ENCODE measurements at regions not wholly inside any gene's neighbourhood (a gene's known extent, or its start where the extent isn't known, plus 50 kb on each side); places are given as distances from the start of the nearest gene placed in this dataset.

- no peak for DNase-seq
These were observed 461.3 kb upstream of the DCC start for GRCh38 chr18:51878724-51879123.

- DNase-seq = no peak
These were observed 460.7 kb upstream of the DCC start for GRCh38 chr18:51879329-51879728.

GRCh38 chr18:51881394-51881793, 458.6 kb upstream of the DCC start:
- DNase-seq = no peak

- no peak for DNase-seq
These were observed 456.0 kb upstream of the DCC start for GRCh38 chr18:51884039-51884438.

DNA sequence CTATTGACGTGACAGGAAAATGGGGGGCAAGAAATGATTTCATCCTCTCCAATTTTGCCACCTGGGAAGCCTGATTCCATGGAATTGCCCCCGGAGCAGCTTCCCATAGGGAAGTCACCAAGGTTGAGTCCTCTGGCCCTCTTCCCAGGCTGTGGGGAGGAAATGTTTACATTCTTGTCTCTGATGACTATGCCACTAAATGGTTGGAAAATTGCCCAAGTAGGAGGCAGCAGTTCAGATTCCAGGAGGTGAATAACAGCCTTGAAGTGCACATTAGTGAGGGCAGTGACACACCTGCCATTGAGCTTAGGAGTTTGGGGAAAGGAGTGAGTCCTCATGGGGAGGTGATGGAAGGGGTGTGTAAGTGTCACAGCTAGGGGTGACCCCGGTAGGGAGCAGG, 449.2 kb upstream of the DCC start:
- no peak for DNase-seq

- DNase-seq = no peak
These were observed 448.1 kb upstream of the DCC start for GRCh38 chr18:51891876-51892275.

DNA sequence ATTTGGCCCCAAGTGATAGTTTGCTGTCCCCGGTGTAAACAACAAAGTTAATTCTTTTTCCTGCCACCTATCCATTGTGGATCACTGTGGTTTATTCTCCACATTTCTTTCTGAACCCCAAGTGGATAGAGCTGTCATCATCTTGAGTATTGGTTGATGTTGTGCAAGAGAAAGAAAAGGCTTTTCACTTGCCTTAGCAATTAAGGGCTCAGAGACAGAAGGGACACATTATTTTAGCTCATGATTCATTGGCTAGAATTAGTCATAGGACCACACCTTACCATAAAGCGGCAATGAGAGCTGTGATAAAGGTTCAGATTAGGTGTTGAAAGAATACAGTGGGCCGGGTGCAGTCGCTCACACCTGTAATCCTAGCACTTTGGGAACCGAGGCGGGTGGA, 442.1 kb upstream of the DCC start:
- no peak for DNase-seq

- DNase-seq = no peak
These were observed 432.1 kb upstream of the DCC start for GRCh38 chr18:51907687-51908597.

DNA sequence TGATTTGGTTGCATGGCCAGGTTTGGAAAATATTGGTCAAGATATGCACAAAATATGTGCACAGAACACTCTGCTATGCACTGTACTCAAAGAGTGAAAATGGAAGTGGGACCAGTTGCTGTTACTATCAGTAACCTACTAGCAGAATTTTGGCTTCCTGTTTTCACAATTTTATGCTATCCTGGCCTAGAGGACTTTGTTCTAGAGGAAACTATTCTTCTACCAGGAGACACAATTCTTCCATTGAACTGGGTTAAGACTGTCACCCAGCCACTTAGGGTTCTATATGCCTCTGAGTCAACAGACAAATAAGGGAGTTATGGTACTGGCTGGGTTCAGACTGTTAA, 431.4 kb upstream of the DCC start:
- DNase-seq = no peak

DNA sequence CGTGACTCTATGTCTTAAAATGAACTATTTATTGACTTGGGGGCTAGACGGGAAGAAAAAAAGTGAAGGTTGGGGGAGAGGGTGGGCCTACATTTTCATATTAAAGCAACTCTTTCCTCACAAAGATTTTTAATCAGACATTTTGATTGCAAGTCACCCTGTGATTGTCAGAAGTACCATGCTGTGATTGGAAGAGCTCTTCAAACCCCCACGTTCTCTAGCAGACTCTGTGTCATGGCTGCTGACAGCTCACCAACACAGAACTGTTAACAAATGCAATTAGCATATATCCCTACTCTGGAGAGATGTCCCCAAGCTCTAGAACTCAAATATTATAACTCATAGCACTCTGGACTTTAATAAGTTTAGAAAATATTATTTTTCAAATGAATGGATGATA, 428.4 kb upstream of the DCC start:
- DNase-seq = no peak

DNA sequence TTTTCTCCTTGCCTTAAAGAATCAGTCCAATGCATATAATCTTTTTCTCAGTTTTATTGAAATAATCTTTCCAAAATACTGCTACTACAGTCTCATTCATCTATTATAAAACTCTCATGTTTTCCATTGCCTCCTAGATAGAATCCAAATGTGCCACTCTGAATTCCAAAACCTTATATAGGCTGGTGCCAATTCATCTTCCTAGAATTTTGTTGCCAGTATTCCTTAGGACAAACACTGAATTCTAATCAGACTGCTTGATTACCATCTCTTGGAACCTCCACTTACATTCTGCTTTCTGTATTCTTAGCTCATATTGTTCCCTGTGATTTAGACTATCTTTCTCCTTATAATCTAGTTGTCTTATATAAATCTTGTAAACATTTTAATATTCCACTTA, 427.6 kb upstream of the DCC start:
- no peak for DNase-seq

GRCh38 chr18:51915176-51915575, 424.8 kb upstream of the DCC start:
- DNase-seq = no peak

DNA sequence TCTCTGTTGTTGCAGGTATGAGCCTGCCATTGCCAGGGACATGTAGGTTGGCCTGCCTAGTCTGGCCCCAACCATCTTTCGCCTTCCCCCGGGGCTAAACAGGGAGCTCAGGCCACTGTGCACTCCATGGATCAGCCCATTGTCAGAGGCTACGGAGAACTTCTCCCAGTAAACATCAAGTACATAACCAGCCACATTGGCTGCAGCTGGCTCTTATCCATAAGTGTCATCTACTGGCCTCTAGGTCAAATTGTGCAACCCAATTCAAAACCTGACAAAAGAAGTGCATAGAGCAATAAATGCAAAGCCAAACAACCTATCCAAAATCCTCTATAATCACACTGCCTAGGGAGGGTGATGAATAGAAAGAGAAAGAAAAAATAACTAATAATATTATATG, 418.1 kb upstream of the DCC start:
- DNase-seq = no peak

- no peak for DNase-seq
These were observed 406.1 kb upstream of the DCC start for GRCh38 chr18:51933903-51934302.

- no peak for DNase-seq
These were observed 403.9 kb upstream of the DCC start for GRCh38 chr18:51936115-51936514.

GRCh38 chr18:51941999-51942398, 398.0 kb upstream of the DCC start:
- DNase-seq = no peak

DNA sequence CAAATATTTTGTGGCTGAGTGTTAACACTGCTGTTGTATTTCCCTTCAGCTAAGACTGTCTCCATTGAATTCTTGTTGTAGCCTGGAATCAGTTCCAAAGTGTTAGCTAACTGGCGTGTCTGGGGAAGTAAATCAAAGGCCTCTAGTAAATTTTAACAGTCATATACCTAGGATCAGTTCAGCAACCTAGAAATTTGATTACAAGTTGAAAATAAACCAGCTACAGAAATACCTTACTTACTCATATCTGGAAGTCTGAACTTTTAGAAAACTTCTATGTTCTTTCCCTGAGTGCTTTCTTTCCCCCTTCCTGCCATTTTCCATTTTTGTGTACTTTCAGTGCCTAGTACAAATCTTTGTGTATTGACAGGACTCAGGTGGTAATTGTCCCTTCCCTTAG, 396.7 kb upstream of the DCC start:
- no peak for DNase-seq

DNA sequence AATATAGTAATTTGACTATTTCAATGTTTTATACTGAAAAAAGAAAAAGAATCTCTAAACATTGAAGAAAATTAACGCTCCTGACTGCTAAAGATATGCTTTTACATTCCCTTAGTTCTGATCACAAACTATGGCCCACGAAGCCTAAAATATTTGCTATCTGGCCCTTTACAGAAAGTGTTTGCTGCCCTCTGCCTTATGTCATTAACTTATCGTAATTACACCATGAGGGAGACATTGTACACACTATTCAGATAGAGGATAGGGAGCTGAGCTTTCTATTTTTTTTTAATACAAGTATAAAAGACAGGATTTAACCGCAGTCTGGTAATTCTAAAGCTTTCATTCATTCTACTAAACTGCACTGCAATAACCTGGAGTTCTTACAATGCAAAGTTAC, 393.1 kb upstream of the DCC start:
- no peak for DNase-seq

- DNase-seq = no peak
These were observed 387.2 kb upstream of the DCC start for GRCh38 chr18:51952844-51953243.

GRCh38 chr18:51953521-51953920, 386.5 kb upstream of the DCC start:
- DNase-seq = no peak

GRCh38 chr18:51955136-51955535, 384.9 kb upstream of the DCC start:
- no peak for DNase-seq

DNA sequence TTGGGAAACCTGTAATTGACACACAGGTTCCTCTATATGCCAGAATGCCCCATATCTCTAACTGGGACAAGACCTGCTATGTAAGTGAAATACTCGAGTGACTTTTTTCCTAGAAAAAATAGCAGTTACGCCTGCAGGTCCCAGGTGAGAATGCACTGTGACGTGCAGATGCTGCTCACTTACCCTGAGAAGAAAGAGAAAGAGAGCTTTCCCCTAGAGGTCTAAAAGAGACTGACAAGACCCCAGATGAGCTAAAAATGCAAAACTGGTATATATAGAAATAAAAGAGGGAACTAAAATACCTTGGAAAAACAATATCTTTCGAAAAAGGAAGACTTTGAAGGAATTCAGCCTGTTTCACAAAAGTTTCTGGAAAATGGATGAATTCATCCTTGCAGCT, 383.0 kb upstream of the DCC start:
- DNase-seq = no peak

- no peak for DNase-seq
These were observed 359.9 kb upstream of the DCC start for GRCh38 chr18:51980101-51980500.

- DNase-seq = no peak
These were observed 351.7 kb upstream of the DCC start for GRCh38 chr18:51988277-51988676.

DNA sequence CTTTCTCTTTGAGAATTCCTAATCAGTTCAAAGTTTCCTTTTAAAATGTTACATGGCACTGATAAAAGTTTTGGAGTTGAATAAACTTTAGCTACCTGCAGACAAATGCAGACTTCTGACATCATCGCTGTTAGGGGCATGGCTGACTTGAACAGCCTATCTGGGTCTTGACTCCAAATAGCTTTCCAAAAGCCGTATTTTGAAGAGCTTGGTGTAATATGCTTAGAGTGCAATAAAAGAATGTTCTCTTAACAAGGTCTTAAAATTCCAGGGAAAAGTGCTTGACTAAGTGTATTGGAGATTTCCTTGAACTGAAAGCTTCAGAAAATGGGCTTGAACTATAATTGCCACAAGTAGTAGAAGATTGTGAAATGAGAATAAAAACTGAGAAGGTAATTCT, 342.9 kb upstream of the DCC start:
- no peak for DNase-seq
